ENCODE measurements at regions not wholly inside any gene's neighbourhood (a gene's known extent, or its start where the extent isn't known, plus 50 kb on each side); places are given as distances from the start of the nearest gene placed in this dataset.

DNA sequence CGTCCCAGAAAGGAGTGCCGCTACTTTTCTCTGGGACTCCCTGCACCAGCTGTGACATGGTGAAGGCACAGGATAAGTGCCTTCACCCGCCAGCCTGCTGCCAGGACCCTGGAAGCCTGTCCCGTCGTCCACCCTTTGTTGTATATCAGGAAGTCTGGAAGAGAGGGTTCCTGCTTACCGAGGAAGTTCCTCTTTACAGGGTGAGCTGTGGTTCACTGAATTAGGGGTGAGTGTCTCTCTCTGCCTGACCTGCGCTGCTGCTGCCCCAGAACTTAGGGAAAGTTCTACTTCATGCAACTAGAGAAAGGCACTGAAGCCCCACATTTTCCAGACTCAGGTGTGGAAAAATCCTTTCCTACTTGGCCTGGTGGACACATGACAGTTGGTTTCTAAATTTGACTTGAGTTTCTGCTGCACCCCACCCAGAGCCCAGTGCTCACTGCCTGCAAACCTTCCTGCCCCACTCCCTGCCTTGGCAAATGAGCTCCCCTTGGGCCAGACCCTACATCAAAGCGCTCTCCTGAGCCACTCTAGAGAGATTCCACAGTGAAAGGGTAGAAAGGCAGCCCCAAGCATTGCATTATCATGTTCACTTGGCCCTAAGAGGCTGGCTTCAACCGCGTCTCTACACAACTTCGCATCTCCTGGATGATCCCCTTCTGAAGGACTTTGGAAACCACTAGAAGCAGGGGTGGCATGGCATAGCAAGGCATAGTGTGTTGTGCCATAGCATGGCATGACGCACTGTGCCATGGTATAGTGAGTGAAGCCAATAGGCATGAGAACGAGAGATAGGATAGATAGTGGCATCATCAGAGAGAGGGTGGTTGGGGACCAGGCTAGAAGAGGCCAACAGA is 215.8 kb upstream of the CDYL start (continued):
- TF ChIP-seq, protein P1, sequence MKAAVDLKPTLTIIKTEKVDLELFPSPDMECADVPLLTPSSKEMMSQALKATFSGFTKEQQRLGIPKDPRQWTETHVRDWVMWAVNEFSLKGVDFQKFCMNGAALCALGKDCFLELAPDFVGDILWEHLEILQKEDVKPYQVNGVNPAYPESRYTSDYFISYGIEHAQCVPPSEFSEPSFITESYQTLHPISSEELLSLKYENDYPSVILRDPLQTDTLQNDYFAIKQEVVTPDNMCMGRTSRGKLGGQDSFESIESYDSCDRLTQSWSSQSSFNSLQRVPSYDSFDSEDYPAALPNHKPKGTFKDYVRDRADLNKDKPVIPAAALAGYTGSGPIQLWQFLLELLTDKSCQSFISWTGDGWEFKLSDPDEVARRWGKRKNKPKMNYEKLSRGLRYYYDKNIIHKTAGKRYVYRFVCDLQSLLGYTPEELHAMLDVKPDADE (IDR thresholded peaks at IDR 0.05) = no peak
- TF ChIP-seq EZH2phosphoT487 (IDR thresholded peaks at IDR 0.05; ENCODE audit: unreplicated experiment) (no peak), EZH2 (IDR thresholded peaks at IDR 0.05; ENCODE audit: low read depth, unreplicated experiment) (no peak), POLR2AphosphoS5 (IDR thresholded peaks at IDR 0.05; ENCODE audit: low read depth) (no peak), ZNF331 (CRISPR knock-in tag; IDR thresholded peaks at IDR 0.05; ENCODE audit: low read depth) (no peak)

DNA sequence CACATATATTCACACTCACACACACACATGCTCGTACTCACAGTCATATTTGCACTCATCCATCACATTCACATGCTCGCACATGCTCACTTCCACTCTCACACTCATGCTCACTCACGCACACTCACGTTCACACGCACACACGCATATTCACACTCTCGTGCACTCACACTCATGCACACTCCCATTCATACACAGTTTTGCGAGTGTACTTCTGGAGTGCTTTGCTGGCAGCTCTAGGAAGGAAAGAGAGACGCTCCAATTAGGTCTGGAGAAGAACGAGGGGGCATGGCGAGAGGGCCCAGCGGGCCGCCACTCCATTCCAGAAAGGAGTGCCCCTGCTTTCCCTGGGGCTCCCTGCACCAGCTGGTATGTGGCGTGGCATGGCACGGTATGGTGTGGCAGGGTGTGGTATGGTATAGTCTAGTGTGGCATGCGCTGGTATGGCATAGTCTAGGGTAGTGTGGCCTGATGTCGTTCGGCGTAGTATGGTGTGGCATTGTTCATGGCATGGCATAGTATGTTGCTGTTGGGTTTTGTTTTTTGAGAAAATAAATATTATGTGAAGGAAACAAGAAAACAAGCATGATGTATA is 216.8 kb upstream of the CDYL start:
- no peaks in the 10 kb centered on the region for H3K9me3 Mint-ChIP-seq
- TF ChIP-seq STAT1 (IDR thresholded peaks at IDR 0.05; ENCODE audit: unreplicated experiment) (no peak), JUNB (IDR thresholded peaks at IDR 0.05; ENCODE audit: unreplicated experiment) (no peak), EZH2 (IDR thresholded peaks at IDR 0.05; ENCODE audit: low read depth, unreplicated experiment) (no peak), POLR2AphosphoS5 (IDR thresholded peaks at IDR 0.05; ENCODE audit: low read depth) (no peak), ZNF114 (CRISPR knock-in tag; IDR thresholded peaks at IDR 0.05) (no peak), CREB1 (CRISPR knock-in tag; IDR thresholded peaks at IDR 0.05; ENCODE audit: low read depth) (no peak), ZNF331 (CRISPR knock-in tag; IDR thresholded peaks at IDR 0.05; ENCODE audit: low read depth) (no peak), EZH2phosphoT487 (IDR thresholded peaks at IDR 0.05; ENCODE audit: unreplicated experiment) (no peak)
- TF ChIP-seq, protein P1 (IDR thresholded peaks at IDR 0.05) = no peak
- TF ChIP-seq, protein P2, sequence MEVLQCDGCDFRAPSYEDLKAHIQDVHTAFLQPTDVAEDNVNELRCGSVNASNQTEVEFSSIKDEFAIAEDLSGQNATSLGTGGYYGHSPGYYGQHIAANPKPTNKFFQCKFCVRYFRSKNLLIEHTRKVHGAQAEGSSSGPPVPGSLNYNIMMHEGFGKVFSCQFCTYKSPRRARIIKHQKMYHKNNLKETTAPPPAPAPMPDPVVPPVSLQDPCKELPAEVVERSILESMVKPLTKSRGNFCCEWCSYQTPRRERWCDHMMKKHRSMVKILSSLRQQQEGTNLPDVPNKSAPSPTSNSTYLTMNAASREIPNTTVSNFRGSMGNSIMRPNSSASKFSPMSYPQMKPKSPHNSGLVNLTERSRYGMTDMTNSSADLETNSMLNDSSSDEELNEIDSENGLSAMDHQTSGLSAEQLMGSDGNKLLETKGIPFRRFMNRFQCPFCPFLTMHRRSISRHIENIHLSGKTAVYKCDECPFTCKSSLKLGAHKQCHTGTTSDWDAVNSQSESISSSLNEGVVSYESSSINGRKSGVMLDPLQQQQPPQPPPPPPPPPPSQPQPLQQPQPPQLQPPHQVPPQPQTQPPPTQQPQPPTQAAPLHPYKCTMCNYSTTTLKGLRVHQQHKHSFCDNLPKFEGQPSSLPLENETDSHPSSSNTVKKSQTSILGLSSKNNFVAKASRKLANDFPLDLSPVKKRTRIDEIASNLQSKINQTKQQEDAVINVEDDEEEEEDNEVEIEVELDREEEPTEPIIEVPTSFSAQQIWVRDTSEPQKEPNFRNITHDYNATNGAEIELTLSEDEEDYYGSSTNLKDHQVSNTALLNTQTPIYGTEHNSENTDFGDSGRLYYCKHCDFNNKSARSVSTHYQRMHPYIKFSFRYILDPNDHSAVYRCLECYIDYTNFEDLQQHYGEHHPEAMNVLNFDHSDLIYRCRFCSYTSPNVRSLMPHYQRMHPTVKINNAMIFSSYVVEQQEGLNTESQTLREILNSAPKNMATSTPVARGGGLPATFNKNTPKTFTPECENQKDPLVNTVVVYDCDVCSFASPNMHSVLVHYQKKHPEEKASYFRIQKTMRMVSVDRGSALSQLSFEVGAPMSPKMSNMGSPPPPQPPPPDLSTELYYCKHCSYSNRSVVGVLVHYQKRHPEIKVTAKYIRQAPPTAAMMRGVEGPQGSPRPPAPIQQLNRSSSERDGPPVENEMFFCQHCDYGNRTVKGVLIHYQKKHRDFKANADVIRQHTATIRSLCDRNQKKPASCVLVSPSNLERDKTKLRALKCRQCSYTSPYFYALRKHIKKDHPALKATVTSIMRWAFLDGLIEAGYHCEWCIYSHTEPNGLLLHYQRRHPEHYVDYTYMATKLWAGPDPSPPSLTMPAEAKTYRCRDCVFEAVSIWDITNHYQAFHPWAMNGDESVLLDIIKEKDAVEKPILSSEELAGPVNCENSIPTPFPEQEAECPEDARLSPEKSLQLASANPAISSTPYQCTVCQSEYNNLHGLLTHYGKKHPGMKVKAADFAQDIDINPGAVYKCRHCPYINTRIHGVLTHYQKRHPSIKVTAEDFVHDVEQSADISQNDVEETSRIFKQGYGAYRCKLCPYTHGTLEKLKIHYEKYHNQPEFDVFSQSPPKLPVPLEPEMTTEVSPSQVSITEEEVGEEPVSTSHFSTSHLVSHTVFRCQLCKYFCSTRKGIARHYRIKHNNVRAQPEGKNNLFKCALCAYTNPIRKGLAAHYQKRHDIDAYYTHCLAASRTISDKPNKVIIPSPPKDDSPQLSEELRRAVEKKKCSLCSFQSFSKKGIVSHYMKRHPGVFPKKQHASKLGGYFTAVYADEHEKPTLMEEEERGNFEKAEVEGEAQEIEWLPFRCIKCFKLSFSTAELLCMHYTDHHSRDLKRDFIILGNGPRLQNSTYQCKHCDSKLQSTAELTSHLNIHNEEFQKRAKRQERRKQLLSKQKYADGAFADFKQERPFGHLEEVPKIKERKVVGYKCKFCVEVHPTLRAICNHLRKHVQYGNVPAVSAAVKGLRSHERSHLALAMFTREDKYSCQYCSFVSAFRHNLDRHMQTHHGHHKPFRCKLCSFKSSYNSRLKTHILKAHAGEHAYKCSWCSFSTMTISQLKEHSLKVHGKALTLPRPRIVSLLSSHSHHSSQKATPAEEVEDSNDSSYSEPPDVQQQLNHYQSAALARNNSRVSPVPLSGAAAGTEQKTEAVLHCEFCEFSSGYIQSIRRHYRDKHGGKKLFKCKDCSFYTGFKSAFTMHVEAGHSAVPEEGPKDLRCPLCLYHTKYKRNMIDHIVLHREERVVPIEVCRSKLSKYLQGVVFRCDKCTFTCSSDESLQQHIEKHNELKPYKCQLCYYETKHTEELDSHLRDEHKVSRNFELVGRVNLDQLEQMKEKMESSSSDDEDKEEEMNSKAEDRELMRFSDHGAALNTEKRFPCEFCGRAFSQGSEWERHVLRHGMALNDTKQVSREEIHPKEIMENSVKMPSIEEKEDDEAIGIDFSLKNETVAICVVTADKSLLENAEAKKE (CRISPR knock-in tag; IDR thresholded peaks at IDR 0.05) = no peak
- TF ChIP-seq, protein P3, sequence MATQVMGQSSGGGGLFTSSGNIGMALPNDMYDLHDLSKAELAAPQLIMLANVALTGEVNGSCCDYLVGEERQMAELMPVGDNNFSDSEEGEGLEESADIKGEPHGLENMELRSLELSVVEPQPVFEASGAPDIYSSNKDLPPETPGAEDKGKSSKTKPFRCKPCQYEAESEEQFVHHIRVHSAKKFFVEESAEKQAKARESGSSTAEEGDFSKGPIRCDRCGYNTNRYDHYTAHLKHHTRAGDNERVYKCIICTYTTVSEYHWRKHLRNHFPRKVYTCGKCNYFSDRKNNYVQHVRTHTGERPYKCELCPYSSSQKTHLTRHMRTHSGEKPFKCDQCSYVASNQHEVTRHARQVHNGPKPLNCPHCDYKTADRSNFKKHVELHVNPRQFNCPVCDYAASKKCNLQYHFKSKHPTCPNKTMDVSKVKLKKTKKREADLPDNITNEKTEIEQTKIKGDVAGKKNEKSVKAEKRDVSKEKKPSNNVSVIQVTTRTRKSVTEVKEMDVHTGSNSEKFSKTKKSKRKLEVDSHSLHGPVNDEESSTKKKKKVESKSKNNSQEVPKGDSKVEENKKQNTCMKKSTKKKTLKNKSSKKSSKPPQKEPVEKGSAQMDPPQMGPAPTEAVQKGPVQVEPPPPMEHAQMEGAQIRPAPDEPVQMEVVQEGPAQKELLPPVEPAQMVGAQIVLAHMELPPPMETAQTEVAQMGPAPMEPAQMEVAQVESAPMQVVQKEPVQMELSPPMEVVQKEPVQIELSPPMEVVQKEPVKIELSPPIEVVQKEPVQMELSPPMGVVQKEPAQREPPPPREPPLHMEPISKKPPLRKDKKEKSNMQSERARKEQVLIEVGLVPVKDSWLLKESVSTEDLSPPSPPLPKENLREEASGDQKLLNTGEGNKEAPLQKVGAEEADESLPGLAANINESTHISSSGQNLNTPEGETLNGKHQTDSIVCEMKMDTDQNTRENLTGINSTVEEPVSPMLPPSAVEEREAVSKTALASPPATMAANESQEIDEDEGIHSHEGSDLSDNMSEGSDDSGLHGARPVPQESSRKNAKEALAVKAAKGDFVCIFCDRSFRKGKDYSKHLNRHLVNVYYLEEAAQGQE (IDR thresholded peaks at IDR 0.05; ENCODE audit: unreplicated experiment) = no peak

More for the DNA sequence above, 216.8 kb upstream of the CDYL start:
- no peak for ATAC-seq
- H3K27ac ChIP-seq (ENCODE audit: low read depth) = no peak overlapping the region
- Mint-ChIP-seq H3K4me3 (no peak overlapping the region), H3K36me3 (ENCODE audit: low read depth) (no peaks in the 10 kb centered on the region), H3K27me3 (ENCODE audit: insufficient read depth, low read depth, poor library complexity) (peaks cover 2% of the 10 kb centered on the region), H3K4me1 (peaks cover 3% of the 10 kb centered on the region; the same call in 2 of the 3 replicates), H3K27ac (no peak overlapping the region)
- no peak overlapping the region for H3K4me2 ChIP-seq
- no peaks in the 10 kb centered on the region for H3K36me3 ChIP-seq (ENCODE audit: insufficient read depth)
- no peak overlapping the region for H2AFZ ChIP-seq
- no peak overlapping the region for H3K4me3 ChIP-seq
- H3K27me3 ChIP-seq (ENCODE audit: insufficient read depth) = no peaks in the 10 kb centered on the region
- no peaks in the 10 kb centered on the region for H3F3A ChIP-seq (replicated peaks; ENCODE audit: low read depth)
- no peaks in the 10 kb centered on the region for H3K4me1 ChIP-seq (ENCODE audit: insufficient read depth)
- no peaks in the 10 kb centered on the region for H4K20me1 ChIP-seq (replicated peaks; ENCODE audit: insufficient read depth)
- DNase-seq (ENCODE audit: low spot score) = no peak
- peaks cover 3% of the 10 kb centered on the region; the same call in 1 of the 2 replicates for H3K9me2 ChIP-seq (ENCODE audit: insufficient read depth)
- no peaks in the 10 kb centered on the region for H3K79me2 ChIP-seq (replicated peaks; ENCODE audit: insufficient read depth)

Data from GM23338 (cell line).